ENCODE measurements at regions not wholly inside any gene's neighbourhood (a gene's known extent, or its start where the extent isn't known, plus 50 kb on each side); places are given as distances from the start of the nearest gene placed in this dataset.
A peak's percentile ranks its signal among the peaks of the same experiment; 100 is the strongest.

- DNase-seq (ENCODE audit: low spot score) (no peak), FAIRE-seq (no peak)
Observed at GRCh38 chr10:14468023-14468441, 137.3 kb upstream of the FRMD4A start.

- peak; percentile 35 for DNase-seq (ENCODE audit: low spot score)
- FAIRE-seq = no peak
Observed at GRCh38 chr10:14466257-14466656, 135.5 kb upstream of the FRMD4A start.

- no peak for FAIRE-seq
- no peak for DNase-seq (ENCODE audit: low spot score)
Observed at GRCh38 chr10:14460447-14460846, 129.7 kb upstream of the FRMD4A start.

GRCh38 chr10:14459665-14460064 is 128.9 kb upstream of the FRMD4A start:
- FAIRE-seq (no peak), DNase-seq (ENCODE audit: low spot score) (no peak)

DNA sequence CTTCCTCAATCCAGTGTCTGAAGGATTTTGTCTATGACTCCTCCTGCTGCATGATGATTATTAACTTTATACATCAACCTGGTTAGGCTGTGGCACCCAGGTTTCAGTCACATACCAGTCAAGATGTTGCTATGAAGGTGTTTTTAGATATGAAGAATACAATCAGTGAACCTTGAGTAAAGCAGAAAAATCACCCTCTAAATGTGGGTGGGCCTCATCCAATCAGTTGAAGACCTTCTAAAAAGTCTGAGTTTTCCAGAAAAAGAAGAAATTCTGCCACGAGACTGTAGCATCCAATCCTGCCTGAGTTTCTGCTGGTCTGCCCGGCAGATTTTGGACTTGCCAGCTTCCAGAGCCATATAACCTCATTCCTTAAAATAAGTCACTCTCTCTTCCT is 126.1 kb upstream of the FRMD4A start:
- DNase-seq (ENCODE audit: low spot score) (no peak), FAIRE-seq (no peak)

GRCh38 chr10:14456218-14456869 is 125.6 kb upstream of the FRMD4A start:
- DNase-seq (ENCODE audit: low spot score) (no peak), FAIRE-seq (no peak)

GRCh38 chr10:14454629-14455028 is 123.9 kb upstream of the FRMD4A start:
- DNase-seq (ENCODE audit: low spot score) (no peak), FAIRE-seq (no peak)

DNA sequence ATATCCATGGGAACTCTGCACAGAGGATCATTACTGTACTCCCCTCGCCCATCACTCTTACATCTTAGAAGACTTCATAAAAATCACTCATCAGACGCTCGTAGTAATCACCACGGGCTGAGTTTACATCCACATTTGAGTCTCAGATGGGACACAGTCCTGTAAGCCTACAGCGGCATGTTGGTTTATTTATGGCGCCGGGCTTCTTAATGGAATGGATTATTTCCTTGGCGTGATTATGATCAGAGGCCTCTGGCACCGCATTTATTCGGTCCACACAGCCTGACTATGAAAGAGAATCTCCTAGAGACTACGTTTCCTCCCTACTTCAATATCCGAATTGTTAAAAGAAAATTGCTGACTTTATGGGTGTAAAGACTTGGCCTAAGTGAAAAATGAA is 123.5 kb upstream of the FRMD4A start:
- DNase-seq (ENCODE audit: low spot score) = no peak
- FAIRE-seq = no peak

DNA sequence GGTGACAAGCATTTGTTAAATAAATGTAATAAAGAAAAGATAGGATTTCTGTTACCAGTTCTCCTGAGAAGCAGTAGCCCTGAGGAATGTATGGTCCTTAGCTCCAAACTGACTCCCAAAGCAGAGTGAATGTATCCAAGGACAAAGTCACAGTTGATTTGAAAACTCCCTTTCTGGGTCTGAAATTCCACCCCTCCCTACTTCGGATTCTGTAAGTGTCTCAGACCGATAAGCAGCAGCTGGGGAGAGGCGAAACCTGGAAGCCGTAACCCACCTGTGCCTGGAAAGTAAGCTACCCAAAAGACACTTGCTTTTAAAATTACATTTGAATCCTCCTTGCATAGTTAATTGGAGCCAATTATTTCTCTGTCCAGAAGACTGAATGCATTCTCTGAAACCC is 122.9 kb upstream of the FRMD4A start:
- no peak for DNase-seq (ENCODE audit: low spot score)
- no peak for FAIRE-seq

DNA sequence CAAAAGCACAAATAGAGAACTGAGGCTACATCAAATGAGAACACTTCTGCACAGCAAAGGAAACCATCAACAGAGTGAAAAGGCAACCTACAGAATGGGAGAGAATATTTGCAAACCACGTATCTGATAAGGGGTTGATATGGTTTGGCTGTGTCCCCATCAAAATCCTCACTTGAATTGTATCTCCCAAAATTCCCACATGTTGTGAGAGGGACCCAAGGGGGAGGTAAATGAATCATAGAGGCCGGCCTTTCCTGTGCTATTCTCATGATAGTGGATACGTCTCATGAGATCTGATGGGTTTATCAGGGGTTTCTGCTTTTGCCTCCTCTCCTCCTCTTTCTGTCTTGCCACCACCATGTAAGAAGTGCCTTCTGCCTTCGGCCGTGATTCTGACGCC is 120.6 kb upstream of the FRMD4A start:
- DNase-seq (ENCODE audit: low spot score) = no peak
- no peak for FAIRE-seq

- FAIRE-seq (no peak), DNase-seq (ENCODE audit: low spot score) (peak; percentile 39)
Observed at GRCh38 chr10:14450041-14450491, 119.3 kb upstream of the FRMD4A start.

DNA sequence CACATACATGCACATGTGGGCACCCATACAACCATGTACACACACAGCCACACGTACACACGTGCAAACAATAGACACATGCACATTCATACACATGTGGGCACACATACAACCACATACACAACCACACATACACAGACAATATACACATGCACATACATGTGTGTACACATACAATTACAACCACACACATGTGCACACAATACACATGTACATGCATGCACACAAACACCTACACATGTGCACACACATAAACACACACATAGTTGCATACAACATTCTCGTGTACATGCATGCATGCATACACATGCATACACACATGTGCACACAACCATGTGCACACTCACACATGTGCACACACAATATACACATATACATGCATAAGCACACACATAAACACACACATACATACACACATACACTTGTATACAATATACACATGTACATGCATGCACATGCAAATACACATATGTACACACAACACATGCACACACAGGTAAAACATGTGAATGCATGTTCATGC is 118.6 kb upstream of the FRMD4A start:
- DNase-seq (ENCODE audit: low spot score) = no peak
- FAIRE-seq = peak; percentile 99

DNA sequence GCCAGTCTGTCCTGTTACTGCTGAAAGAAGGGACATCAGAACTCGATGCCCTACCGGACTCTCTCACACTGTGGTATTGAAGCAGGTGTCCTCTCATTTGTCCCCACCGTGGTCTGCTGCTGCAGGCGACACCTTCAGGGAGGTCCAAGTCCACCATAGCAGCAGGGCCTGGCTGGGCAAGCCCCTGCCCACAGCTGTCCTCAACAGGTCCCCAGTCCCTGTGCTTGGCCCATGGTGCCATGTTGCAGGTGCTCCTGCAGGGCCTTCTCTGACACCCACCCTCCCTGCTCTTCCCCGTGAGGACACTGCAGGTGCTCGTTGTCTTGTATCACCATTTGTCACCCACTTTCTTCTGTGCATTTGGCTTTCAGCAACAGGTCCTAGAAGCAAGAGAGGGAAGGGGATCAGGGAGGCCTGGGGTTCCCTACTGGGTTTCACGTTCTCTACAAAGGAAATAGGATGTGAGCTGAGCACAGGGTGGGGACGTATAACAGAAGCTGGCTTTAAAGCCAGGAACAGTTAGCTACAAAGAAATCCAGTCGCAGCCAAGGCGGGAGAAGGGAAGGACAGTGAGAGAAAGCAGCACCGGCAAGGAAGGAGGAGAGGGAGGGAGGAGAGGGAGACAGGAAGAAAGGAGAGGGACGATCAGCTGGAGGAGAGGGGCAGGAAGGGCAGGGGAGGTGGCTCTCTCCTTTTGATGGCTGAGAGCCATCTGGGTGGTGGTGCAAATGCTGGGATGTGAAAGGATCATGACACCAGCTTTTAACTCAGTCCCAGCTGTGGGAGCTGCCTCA is 117.7 kb upstream of the FRMD4A start:
- FAIRE-seq = no peak
- no peak for DNase-seq (ENCODE audit: low spot score)

- no peak for FAIRE-seq
Observed at GRCh38 chr10:14447094-14447839, 116.5 kb upstream of the FRMD4A start.

DNA sequence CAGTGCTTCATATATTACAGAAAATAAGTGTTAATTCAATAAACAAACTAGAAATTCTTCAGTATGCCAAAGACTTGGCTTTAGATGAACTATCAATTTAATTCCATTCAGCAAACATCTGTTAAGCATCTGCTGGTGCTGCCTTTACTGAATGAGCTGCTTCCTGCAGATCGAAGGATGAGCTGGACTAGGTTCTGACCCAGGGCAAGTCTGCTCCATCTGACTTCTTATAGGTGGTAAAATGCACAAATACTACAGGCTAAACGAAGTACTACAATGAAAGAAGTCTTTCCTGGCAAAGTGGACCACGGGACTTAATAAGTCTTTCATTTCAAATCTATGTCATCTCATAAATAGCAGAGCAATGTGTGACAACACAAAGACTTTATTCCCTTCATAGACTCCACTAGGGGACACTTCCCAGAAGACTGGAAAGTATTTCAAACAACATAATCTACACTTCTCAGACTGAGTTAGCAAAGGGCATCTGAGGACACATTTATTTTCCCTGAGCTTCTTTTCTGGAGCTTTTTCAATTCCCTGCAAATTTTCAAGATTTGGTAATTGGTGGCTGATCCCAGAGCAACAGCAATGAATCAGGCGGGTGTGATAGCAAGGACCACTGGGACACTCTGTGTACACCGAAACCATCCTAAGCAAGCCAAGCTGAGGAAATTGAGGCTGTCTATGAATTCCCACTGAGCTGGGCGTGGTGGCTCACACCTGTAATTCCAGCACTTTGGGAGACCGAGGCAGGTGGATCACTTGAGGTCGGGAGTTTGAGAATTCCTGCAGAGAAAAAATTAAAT is 108.9 kb upstream of the FRMD4A start:
- FAIRE-seq (no peak), DNase-seq (ENCODE audit: low spot score) (no peak)

More at GRCh38 chr10:14447094-14447839, 116.5 kb upstream of the FRMD4A start:
- DNase-seq (ENCODE audit: low spot score) = no peak

- DNase-seq (ENCODE audit: low spot score) = no peak
- FAIRE-seq = no peak
Observed at GRCh38 chr10:14438576-14438975, 107.9 kb upstream of the FRMD4A start.

- DNase-seq (ENCODE audit: low spot score) (no peak), FAIRE-seq (no peak)
Observed at GRCh38 chr10:14438057-14438456, 107.3 kb upstream of the FRMD4A start.

GRCh38 chr10:14435976-14436632 is 105.4 kb upstream of the FRMD4A start:
- no peak for DNase-seq (ENCODE audit: low spot score)
- no peak for FAIRE-seq

GRCh38 chr10:14433147-14433546 is 102.4 kb upstream of the FRMD4A start:
- no peak for FAIRE-seq

GRCh38 chr10:14431868-14432267 is 101.1 kb upstream of the FRMD4A start:
- DNase-seq (ENCODE audit: low spot score) (no peak), FAIRE-seq (no peak)

More at GRCh38 chr10:14433147-14433546, 102.4 kb upstream of the FRMD4A start:
- DNase-seq (ENCODE audit: low spot score) = no peak
